HepG2 (cell line): ENCODE measurements at regions not wholly inside any gene's neighbourhood (a gene's known extent, or its start where the extent isn't known, plus 50 kb on each side); places are given as distances from the start of the nearest gene placed in this dataset.

Experiments
- small RNA-seq, 3 experiments: library from RNA; depleted of rRNA; stranded (forward); fragments of <200 nt; gene quantifications; one replicate each; pipeline ENCODE3, GENCODE V24; 2012; ENCODE audit warnings: low read depth in 2 of 3, low replicate concordance in 1 of 3; ENCODE audit not compliant: insufficient read length in 3 of 3, insufficient read depth in 2 of 3

Small RNA genes in the stretch of these regions (small RNA-seq; reads per million reads assigned to genes)
- 0 reads per million in 3 experiments for gene RNU6-1222P
